Activated naive CD8-positive, alpha-beta T cell treated with anti-CD3 and anti-CD28 coated beads for 36 hours (primary cell): ENCODE measurements at regions not wholly inside any gene's neighbourhood (a gene's known extent, or its start where the extent isn't known, plus 50 kb on each side); places are given as distances from the start of the nearest gene placed in this dataset.
"Not testable (repeated sequence)": the region's sequence is repeated elsewhere in the genome, so short reads cannot be mapped to it uniquely, and the experiment has no call there.

Experiments used
- DNase-seq: peaks from one replicate; pipeline ENCODE4 v3.0.0; 2021
- H3K27ac Mint-ChIP-seq: one replicate; pipeline ENCODE4 v1.8.0; 2022; ENCODE audit warnings: mild to moderate bottlenecking, moderate library complexity, mixed read lengths
- H3K27me3 Mint-ChIP-seq: one replicate; pipeline ENCODE4 v1.8.0; 2022; ENCODE audit warnings: mild to moderate bottlenecking, mixed read lengths
- H3K36me3 Mint-ChIP-seq: one replicate; pipeline ENCODE4 v1.8.0; 2021; ENCODE audit warnings: mild to moderate bottlenecking, mixed read lengths
- H3K4me1 Mint-ChIP-seq: one replicate; pipeline ENCODE4 v1.8.0; 2021; ENCODE audit warnings: mixed read lengths
- H3K4me3 Mint-ChIP-seq: one replicate; pipeline ENCODE4 v1.8.0; 2022; ENCODE audit warnings: mild to moderate bottlenecking, moderate library complexity, mixed read lengths
- H3K9me3 Mint-ChIP-seq: one replicate; pipeline ENCODE4 v1.8.0; 2022; ENCODE audit warnings: mixed read lengths

DNA sequence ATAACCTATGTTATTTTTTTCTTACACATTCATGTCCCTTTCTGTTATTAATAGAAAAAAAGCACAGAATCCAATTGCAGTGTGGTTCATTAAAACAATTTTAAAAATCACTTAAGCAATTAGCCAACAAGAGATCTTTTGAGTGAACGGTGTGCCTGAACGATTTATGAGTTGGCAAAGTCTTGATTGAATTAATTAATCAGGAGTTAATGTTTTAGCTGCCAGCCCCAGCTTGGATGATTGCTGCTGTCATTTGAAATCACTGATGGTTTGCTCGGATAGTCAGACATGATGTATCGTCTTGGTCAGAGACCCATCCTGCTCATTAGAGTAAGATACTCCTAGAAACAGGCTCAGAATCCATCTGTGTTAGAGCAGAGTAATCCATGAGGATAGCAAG, 158.3 kb upstream of the GALNT2 start:
- no peak for DNase-seq
- Mint-ChIP-seq H3K27me3 (peaks cover 31% of the 10 kb centered on the region), H3K27ac (no peak overlapping the region), H3K9me3 (no peaks in the 10 kb centered on the region), H3K4me1 (no peaks in the 10 kb centered on the region), H3K36me3 (no peaks in the 10 kb centered on the region), H3K4me3 (no peak overlapping the region)

DNA sequence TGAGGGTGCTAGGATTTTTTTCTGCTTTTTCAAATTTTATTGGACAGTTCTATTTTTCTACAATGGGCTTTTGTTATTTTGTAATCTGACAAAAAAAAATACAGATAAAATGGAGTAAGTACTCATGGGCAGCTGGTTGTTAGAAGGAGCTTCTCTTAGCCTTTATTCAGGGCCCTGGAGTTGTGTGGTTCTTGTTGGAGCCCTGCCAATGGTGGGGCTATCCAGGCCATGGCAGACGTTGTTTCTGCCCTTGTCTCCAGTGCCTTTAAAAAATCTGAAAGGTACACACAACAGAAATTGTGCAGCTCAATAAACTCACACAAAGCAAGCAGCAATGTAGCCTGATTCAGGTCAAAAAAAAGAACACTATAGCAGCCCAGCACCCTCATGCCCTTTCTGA, 153.5 kb upstream of the GALNT2 start:
- no peak overlapping the region for H3K4me3 Mint-ChIP-seq
- DNase-seq = no peak
- H3K36me3 Mint-ChIP-seq = no peaks in the 10 kb centered on the region
- H3K9me3 Mint-ChIP-seq = no peaks in the 10 kb centered on the region
- H3K27ac Mint-ChIP-seq = no peak overlapping the region
- no peaks in the 10 kb centered on the region for H3K4me1 Mint-ChIP-seq
- H3K27me3 Mint-ChIP-seq = peaks cover 6% of the 10 kb centered on the region

DNA sequence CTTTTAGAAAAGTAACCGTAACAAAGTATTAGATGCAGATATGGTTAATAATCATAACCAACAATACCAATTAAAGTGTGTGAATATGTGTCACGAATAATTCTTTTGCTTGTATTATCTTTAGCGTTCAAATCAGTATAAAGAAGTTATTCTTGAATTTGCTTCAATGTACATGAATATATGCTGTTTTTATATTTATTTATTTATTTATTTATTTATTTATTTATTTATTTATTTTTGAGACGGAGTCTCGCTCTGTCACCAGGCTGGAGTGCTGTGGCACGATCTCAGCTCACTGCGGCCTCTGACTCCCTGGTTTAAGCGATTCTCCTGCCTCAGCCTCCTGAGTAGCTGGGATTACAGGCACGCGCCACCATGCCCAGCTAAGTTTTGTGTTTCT, 147.6 kb upstream of the GALNT2 start:
- H3K4me3 Mint-ChIP-seq, H3K9me3 Mint-ChIP-seq, DNase-seq, H3K4me1 Mint-ChIP-seq, H3K27me3 Mint-ChIP-seq, H3K27ac Mint-ChIP-seq, H3K36me3 Mint-ChIP-seq: not testable (repeated sequence)

DNA sequence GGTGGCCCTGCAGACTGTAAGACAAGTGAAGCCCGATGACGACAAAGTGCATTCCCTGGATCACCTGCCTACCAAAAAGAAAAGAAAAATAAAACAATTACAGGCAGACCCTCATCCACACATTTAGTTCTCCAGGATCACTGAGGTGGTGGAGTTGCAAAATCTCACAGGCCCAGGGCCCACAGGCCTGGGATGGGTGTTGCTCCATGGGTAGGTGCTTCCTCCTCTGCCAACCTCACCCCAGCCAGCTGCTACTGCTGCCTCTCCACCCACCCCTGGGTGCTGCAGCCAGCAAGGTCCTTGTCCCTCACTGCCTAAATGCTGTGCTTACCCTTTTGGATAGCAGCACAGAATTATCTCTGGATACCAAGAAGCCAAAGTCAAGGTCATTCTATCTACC, 146.4 kb upstream of the GALNT2 start:
- Mint-ChIP-seq H3K9me3 (no peaks in the 10 kb centered on the region), H3K4me1 (no peaks in the 10 kb centered on the region), H3K27ac (no peak overlapping the region), H3K27me3 (peaks cover 3% of the 10 kb centered on the region), H3K4me3 (no peak overlapping the region), H3K36me3 (no peaks in the 10 kb centered on the region)
- no peak for DNase-seq

DNA sequence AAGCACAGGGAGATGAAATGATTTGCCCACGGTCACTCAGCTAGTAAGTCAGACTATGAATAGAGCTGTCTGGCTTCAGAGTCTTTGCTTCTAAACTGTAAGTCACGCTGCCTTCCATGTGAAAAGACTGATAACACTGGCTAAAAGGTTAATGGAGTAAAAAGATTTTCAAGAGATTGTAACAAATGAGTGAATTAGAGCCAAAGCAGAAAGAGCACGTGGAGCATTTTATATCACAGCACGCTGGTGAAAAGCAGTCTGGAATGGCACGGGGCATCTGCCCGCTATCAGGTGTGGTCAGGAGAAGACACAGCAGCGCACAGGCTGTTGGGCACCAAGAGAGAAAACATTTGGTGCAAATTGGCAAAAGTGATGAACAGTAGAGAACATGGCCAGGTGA, 144.8 kb upstream of the GALNT2 start:
- peaks cover 6% of the 10 kb centered on the region for H3K27me3 Mint-ChIP-seq
- H3K27ac Mint-ChIP-seq = no peak overlapping the region
- H3K4me3 Mint-ChIP-seq = no peak overlapping the region
- no peaks in the 10 kb centered on the region for H3K4me1 Mint-ChIP-seq
- H3K36me3 Mint-ChIP-seq = no peaks in the 10 kb centered on the region
- no peak for DNase-seq
- no peaks in the 10 kb centered on the region for H3K9me3 Mint-ChIP-seq

DNA sequence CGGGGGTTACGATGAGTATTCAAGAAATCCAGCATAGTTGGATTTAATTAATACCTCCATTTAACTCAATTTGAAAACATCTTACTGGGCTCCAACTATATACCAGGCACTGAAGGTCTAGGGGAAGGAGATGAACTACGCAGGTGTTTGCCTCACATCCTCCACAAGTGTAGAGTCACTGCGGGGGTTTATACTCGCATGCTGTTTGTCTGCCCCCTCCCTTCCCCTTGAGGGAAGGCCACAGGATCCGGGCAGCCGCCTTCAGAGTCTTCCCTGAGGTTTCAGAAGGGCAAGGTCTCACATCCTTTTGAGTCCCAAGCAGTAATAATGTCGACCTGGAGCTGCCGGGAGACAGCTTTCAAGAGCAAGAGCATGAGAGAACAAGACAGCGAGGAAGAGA, 142.4 kb upstream of the GALNT2 start:
- H3K4me3 Mint-ChIP-seq = no peak overlapping the region
- no peak overlapping the region for H3K27ac Mint-ChIP-seq

DNA sequence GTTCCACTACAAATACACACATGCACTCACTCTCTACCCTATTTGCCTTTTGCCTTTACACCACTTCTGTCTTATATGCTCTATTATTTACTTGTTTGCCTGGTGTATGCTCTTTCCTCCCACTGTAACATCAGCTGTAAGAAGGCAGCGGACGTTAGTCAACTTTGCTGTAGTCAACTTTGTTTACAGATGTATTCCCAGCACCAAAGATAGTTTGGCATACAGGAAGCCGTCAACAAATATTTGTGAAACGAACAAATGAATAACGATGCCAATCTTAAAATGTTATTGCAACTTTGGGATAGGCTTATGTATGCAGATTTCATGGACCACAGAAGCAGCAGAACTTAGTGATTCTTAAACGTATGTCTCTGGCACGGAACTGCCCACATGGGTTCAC, 138.3 kb upstream of the GALNT2 start:
- no peaks in the 10 kb centered on the region for H3K36me3 Mint-ChIP-seq
- no peak overlapping the region for H3K27ac Mint-ChIP-seq
- H3K27me3 Mint-ChIP-seq = peaks cover 17% of the 10 kb centered on the region
- no peak overlapping the region for H3K4me3 Mint-ChIP-seq
- H3K4me1 Mint-ChIP-seq = no peaks in the 10 kb centered on the region
- no peak for DNase-seq
- H3K9me3 Mint-ChIP-seq = no peaks in the 10 kb centered on the region

More for the DNA sequence above, 142.4 kb upstream of the GALNT2 start:
- peaks cover 10% of the 10 kb centered on the region for H3K27me3 Mint-ChIP-seq
- no peaks in the 10 kb centered on the region for H3K36me3 Mint-ChIP-seq
- no peaks in the 10 kb centered on the region for H3K9me3 Mint-ChIP-seq
- no peak for DNase-seq
- H3K4me1 Mint-ChIP-seq = no peaks in the 10 kb centered on the region

DNA sequence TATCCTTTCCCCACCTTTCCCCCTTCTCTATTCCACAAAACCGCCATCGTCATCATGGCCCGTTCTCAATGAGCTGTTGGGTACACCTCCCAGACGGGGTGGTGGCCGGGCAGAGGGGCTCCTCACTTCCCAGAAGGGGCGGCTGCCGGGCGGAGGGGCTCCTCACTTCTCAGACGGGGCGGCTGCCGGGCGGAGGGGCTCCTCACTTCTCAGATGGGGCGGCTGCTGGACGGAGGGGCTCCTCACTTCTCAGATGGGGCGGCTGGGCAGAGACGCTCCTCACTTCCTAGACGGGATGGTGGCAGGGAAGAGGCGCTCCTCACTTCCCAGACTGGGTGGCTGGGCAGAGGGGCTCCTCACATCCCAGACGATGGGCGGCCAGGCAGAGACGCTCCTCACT, 135.3 kb upstream of the GALNT2 start:
- not testable (repeated sequence) for H3K27ac Mint-ChIP-seq, H3K4me3 Mint-ChIP-seq, H3K9me3 Mint-ChIP-seq, H3K36me3 Mint-ChIP-seq, DNase-seq, H3K4me1 Mint-ChIP-seq
- H3K27me3 Mint-ChIP-seq = peaks cover 16% of the 10 kb centered on the region

DNA sequence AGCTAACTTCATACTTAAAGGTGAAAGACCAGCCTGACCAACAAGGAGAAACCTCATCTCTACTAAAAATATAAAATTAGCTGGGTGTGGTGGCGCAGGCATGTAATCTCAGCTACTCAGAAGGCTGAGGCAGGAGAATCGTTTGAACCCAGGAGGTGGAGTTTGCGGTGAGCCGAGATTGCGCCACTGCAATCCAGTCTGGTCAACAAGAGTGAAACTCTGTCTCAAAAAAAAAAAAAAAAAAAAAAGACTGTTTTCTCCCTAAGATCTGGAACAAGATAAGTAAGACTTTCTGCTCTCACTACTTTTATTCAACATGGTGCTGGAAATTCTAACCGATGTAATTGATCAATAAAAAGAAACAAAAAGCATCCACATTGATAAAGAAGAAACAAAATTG, 131.9 kb upstream of the GALNT2 start:
- H3K36me3 Mint-ChIP-seq, H3K4me3 Mint-ChIP-seq, H3K4me1 Mint-ChIP-seq, H3K27ac Mint-ChIP-seq, H3K9me3 Mint-ChIP-seq, DNase-seq: not testable (repeated sequence)
- H3K27me3 Mint-ChIP-seq = peaks cover 12% of the 10 kb centered on the region

DNA sequence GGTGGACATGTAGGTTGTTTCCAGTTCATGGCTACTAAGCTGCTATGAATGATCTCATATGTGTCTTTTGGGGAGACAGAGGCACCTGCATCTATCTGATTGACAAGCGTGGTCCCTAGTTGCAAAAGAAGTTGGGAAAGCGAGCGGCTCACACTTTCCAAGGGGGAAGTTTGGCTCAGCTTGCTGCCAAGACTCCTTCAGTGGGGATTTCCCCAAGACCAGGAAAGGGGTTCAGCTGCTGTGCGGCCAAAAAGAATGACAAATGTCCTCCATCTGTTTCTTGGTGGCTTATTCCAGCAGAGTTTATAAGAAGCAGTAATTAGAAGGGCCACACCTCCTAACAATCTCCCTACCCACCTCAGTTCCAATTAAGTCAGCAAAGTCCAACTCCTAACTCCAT, 128.5 kb upstream of the GALNT2 start:
- H3K27ac Mint-ChIP-seq = no peak overlapping the region
- H3K4me3 Mint-ChIP-seq = no peak overlapping the region
- DNase-seq = no peak
- H3K4me1 Mint-ChIP-seq = no peaks in the 10 kb centered on the region
- no peaks in the 10 kb centered on the region for H3K9me3 Mint-ChIP-seq
- peaks cover 7% of the 10 kb centered on the region for H3K27me3 Mint-ChIP-seq
- no peaks in the 10 kb centered on the region for H3K36me3 Mint-ChIP-seq

DNA sequence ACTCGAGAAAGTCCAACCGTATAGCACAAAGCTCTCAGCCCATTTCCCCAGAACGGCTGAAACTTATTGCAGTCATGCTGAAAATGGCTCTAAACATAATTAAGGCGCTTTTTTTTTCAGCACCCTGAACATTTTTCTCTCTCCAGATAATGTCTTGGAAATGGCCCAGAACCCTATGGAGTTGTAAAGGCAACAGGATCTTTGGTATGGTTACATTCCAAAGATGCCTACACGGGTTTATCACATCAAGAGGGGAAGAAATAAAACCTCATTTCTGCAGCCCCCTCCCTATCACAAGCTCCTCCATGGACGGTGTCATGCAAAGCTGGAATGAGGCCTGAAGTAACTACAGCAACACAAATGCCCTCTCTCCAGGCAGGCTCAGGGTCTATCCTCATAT, 126.4 kb upstream of the GALNT2 start:
- Mint-ChIP-seq H3K4me3 (no peak overlapping the region), H3K9me3 (no peaks in the 10 kb centered on the region), H3K36me3 (no peaks in the 10 kb centered on the region), H3K4me1 (no peaks in the 10 kb centered on the region), H3K27ac (no peak overlapping the region), H3K27me3 (peaks cover 10% of the 10 kb centered on the region)
- no peak for DNase-seq

DNA sequence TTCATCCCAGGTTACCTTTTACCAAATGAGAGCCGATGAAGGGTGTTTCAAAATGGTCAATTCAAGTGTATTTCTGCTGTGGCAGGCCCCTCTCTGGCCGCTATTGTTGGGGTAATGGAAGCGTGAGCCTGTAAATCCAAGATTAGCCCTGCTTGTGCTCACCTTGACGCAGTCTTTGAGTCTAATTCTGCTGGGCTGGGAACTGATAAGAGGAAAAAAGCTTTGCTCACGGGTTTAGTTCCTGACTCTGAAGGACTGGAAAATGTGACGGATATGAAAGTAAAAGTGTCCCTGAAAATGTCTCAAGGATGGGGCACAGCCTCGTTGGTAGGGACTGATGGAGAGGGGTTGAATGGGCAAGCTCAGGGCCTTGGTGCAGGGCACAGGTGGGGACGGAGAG, 125.9 kb upstream of the GALNT2 start:
- Mint-ChIP-seq H3K27me3 (peaks cover 9% of the 10 kb centered on the region), H3K4me1 (no peaks in the 10 kb centered on the region), H3K27ac (no peak overlapping the region), H3K4me3 (no peak overlapping the region), H3K9me3 (no peaks in the 10 kb centered on the region), H3K36me3 (no peaks in the 10 kb centered on the region)
- no peak for DNase-seq

DNA sequence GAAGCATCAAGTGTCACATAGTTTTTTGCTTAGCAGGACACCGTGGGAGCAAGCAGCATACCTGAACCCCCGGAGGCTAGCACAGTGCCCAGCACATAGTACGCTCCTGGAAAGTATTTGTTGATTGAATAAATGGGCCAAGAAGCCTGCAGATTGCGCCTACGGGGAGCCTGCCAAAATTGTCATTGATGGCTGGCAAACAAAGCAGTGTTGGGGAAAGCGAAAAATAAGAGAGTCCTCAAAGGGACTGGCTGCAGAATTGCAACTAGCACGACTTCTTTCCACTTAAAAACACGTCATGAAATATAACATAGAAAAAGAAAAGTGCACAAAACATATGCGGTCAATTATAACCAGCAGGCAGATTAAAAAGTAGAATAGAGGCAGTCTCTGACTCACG, 125.2 kb upstream of the GALNT2 start:
- DNase-seq = no peak
- Mint-ChIP-seq H3K9me3 (no peaks in the 10 kb centered on the region), H3K4me3 (no peak overlapping the region), H3K36me3 (no peaks in the 10 kb centered on the region), H3K27ac (no peak overlapping the region), H3K4me1 (no peaks in the 10 kb centered on the region), H3K27me3 (peaks cover 7% of the 10 kb centered on the region)

DNA sequence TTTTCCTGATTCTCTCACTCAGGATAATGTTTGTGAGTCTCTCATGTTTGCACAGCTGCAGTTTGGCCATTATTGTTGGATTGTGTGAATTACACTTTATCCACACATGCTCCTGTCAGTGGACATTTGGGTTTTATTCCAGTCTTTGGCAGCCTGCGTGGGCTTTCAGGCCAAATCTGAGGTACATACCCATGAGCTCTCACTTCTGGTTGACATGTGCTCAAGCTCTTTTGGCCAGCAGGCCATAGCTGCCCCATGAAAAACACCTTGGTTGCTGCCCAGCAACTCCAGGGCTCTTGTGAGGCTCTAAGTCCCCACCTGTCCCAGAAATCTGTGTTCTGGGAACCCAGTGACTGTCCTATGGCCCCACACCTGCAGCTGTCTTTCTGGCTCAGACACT, 124.5 kb upstream of the GALNT2 start:
- no peaks in the 10 kb centered on the region for H3K36me3 Mint-ChIP-seq
- no peaks in the 10 kb centered on the region for H3K4me1 Mint-ChIP-seq
- H3K27me3 Mint-ChIP-seq = peaks cover 7% of the 10 kb centered on the region
- no peak overlapping the region for H3K27ac Mint-ChIP-seq
- no peak for DNase-seq
- H3K9me3 Mint-ChIP-seq = no peaks in the 10 kb centered on the region
- H3K4me3 Mint-ChIP-seq = no peak overlapping the region

DNA sequence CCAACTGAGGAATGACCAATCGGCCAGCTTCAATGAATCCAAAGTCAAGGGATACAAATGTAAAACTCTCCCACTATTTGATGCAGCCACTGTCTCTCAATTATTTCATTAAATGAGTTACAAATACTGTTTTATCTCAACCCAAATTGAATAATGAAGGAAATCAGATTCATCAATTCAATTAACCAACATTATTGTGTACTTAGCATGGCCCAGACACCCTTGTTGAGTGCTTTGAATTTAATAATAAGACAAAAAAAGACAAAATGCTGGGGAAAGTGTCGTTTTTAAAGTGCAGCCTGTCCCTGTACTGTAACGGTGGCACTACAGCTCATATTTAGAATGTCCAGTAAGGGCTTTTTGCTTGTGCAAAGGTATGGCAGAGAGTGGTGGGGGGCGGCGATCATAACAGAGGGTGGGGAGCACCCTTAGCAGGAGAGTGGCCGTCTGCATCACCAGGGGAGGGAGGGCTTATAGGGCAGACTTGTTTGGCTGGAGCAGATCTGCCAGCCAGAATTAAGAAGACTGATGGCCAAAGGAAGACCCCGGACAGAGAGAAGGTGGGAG, 123.8 kb upstream of the GALNT2 start:
- no peak overlapping the region for H3K27ac Mint-ChIP-seq
- no peak overlapping the region for H3K4me3 Mint-ChIP-seq
- no peaks in the 10 kb centered on the region for H3K36me3 Mint-ChIP-seq
- peaks cover 7% of the 10 kb centered on the region for H3K27me3 Mint-ChIP-seq
- no peaks in the 10 kb centered on the region for H3K9me3 Mint-ChIP-seq
- no peaks in the 10 kb centered on the region for H3K4me1 Mint-ChIP-seq
- DNase-seq = no peak

DNA sequence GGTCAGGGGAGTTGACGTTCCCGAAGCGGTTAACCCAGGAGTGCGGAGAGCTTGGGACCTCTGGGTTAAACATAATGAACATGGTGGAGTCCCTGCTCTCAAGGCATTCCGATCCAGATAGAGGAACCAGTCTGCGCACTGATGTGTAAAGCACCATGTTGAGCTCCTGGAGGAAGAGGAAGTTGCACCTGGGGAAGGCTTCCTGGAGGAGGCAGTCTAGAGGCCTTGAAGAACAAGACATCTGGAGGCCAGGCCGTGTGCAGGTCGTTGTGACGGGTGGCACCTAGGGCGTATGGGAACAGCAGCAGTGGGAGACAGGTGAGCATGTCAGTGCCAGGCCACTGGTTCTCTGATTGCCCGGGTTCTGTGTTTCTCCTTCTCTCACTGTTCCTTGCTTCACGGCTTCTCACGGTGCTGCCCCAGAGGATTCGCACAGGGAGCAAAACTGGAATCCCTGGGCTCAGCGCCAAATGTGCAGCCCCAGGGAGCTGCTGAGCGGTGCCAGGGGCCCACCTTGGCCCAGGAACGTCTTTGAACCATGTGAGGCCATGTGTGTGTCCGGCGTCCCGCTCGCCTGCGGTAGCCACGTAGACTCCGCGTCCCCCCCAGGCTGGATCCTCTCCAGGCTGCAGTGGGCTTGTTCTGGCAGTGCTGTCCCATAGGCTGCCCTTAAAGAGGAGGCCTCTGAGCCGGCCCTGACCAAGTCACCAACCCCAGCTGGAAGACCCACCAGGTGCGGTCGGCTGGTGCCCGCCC, 122.9 kb upstream of the GALNT2 start:
- no peaks in the 10 kb centered on the region for H3K36me3 Mint-ChIP-seq
- H3K4me3 Mint-ChIP-seq = no peak overlapping the region
- no peaks in the 10 kb centered on the region for H3K4me1 Mint-ChIP-seq
- no peak for DNase-seq
- no peak overlapping the region for H3K27ac Mint-ChIP-seq
- no peaks in the 10 kb centered on the region for H3K9me3 Mint-ChIP-seq
- H3K27me3 Mint-ChIP-seq = peaks cover 7% of the 10 kb centered on the region
